ENCODE measurements at regions not wholly inside any gene's neighbourhood (a gene's known extent, or its start where the extent isn't known, plus 50 kb on each side); places are given as distances from the start of the nearest gene placed in this dataset.
"Not testable (repeated sequence)": the region's sequence is repeated elsewhere in the genome, so short reads cannot be mapped to it uniquely, and the experiment has no call there.

GRCh38 chr1:184181044-184181443 lies 129.5 kb downstream of the TSEN15 start:
- TF ChIP-seq CTCF (IDR thresholded peaks at IDR 0.05): no peak
- DNase-seq (ENCODE audit: low spot score) (no peak), ATAC-seq (ENCODE audit: low FRiP score) (no peak)

GRCh38 chr1:184183919-184184318 lies 132.4 kb downstream of the TSEN15 start:
- DNase-seq (ENCODE audit: low spot score) (no peak), ATAC-seq (ENCODE audit: low FRiP score) (no peak)
- no peak for TF ChIP-seq CTCF (IDR thresholded peaks at IDR 0.05)

- not testable (repeated sequence) for ATAC-seq (ENCODE audit: low FRiP score); DNase-seq (ENCODE audit: low spot score)
These were observed 133.1 kb downstream of the TSEN15 start for GRCh38 chr1:184184614-184185013.

- TF ChIP-seq CTCF (IDR thresholded peaks at IDR 0.05): no peak
- DNase-seq (ENCODE audit: low spot score): no peak
- ATAC-seq (ENCODE audit: low FRiP score): no peak
These were observed 133.8 kb downstream of the TSEN15 start for GRCh38 chr1:184185347-184185746.

GRCh38 chr1:184186167-184186566 lies 134.6 kb downstream of the TSEN15 start:
- no peak for DNase-seq (ENCODE audit: low spot score)
- TF ChIP-seq CTCF (IDR thresholded peaks at IDR 0.05): no peak
- ATAC-seq (ENCODE audit: low FRiP score): no peak

- TF ChIP-seq CTCF (IDR thresholded peaks at IDR 0.05): no peak
- DNase-seq (ENCODE audit: low spot score) (no peak), ATAC-seq (ENCODE audit: low FRiP score) (no peak)
These were observed 135.6 kb downstream of the TSEN15 start for GRCh38 chr1:184187097-184187496.

GRCh38 chr1:184188037-184188436 lies 136.5 kb downstream of the TSEN15 start:
- no peak for DNase-seq (ENCODE audit: low spot score)

More at GRCh38 chr1:184188037-184188436, 136.5 kb downstream of the TSEN15 start:
- ATAC-seq (ENCODE audit: low FRiP score): no peak
- TF ChIP-seq CTCF (IDR thresholded peaks at IDR 0.05): no peak

Data from omental fat pad (tissue), 3 donors.